GM18873 (cell line): ENCODE measurements at regions not wholly inside any gene's neighbourhood (a gene's known extent, or its start where the extent isn't known, plus 50 kb on each side); places are given as distances from the start of the nearest gene placed in this dataset.

ENCODE experiments used
- ATAC-seq: cut with Tn5 transposase; IDR thresholded peaks from one replicate; pipeline ENCODE4 v1.9.1; 2021; ENCODE audit warnings: mild to moderate bottlenecking, moderate library complexity, moderate number of reproducible peaks; ENCODE audit not compliant: unreplicated experiment, low FRiP score

DNA sequence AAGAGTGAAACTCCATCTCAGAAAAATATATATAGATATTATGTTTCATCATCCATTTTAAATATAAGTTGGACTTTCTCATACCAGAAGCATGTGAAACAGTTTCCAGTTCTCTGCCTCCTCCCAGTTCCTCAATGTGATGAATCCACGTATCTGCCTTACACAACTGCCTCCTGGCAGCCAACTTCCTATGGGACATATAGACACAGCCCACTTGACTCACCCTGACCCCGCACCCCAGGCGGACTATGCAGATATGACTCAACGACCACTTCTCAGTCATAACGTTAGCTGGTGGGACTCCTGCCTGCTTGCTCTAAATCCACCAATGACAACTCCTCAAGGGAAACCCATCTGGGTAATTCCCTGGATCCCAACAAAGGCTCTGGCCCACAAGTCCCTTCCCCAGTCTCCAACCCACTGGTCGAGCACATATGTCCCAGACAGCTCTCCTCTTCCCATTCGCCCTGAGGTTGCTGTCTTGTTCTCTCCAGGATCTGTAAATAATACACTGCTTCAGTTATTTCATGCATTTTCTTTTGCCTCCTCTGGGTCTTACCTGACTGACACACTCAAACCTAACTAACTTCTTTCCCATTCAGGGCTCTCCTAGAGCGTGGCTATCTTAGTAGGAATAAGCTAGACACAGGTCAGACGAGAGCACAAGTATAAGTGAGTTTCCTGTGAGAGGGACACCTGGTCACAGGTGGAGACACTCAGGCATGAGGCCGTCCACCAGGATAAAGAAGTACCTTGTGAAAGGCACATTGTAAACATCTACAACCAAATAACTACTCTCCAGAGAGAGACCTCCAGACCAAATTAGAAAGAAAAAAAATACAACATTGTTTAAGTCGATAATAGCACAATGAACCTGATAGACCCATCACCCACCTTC is 548.5 kb downstream of the CD83 start:
- ATAC-seq, result no peak

DNA sequence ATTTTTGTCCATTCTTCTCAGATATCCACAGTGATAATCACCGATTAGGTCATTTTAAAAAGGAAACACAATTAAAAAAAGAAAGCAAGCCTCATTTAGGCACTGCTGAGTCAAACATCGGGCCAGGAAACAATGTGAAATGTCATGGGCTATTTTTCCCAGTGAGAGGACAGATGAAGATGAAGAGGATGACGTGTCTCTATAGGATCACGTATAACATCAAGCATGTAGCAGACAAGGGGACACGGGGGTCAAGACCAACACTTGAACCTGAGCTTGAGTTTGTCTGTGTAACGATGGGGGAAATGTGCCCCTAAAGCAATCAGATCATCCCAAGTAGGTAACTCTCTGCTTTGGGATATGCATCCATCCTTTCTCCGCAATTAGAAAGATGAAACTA is 553.2 kb downstream of the CD83 start:
- ATAC-seq, result no peak

DNA sequence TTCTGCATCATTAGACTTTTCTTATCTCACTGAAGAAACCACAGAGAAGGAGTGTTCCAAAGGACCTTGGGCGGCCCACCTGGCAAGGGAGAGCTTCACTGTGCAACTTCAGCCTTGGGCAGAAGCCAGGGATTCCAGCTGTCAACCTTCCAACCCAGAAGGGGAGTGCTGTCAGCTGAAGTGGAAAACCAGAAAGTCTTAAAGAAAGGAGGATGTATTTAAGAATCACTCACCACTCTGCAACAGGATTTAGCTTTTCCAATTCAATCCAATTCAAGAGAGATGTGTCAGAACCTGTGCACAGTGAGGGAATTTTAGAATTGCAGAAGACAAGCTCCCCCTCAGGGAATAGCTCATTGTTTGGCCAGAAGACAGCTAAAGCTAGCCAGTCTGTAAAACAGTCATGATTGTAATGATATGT is 553.7 kb downstream of the CD83 start:
- no peak for ATAC-seq

DNA sequence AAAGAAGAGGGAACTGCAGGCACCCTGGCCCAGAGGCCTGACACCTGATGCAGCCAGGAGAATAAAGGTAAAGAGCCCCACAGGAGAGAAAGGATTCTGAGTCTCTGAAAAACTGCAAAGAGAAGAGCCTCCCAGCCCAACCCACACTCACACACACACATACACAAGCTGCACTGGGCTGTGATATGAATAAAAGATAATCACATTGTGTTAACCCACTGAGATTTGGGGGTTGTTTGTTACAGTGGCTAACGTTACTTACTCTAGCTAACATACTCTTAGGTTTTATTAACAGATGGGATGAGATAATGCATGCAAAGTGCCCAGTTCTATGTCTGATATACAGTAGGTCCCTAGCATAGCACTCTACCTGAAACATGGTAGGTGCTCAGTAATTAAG is 554.4 kb downstream of the CD83 start:
- ATAC-seq, result no peak

DNA sequence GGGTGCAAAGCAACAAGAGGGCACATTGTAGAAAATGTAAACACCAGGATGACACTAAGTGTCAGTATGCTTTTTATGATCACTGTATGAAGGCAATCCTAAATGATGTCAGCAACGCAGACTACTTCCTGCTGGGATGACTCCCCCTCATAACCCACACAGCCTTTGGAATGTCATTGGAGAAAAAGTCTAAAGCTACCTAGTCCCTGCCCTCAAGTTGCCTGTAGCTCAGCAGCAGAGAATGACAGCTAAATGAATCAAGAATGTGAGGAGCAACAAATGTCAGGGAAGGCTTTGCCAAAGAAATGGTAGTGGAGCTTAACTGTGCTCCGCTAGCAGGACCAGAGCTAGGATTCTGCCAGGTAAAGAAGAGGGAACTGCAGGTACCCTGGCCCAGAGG is 555.6 kb downstream of the CD83 start:
- no peak for ATAC-seq

DNA sequence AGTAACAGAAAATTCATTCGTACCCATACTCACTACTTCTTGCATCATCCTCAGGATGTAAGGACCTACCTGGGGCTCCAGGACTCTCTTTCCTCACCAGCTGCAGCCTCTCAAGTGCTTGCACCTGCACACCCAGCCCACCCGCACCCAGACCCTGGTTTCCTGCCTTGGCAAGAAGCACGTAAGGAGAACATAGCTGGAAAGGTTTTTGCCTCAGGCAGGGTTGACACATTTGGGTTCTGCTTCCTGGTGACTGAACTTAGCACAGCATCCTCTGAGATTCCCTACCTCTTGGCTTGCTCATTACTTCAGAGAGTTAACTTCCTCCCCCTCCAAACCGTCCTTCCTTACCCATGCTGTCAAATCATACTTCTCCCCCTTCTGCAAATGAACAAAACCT is 556.9 kb downstream of the CD83 start:
- ATAC-seq, result no peak

DNA sequence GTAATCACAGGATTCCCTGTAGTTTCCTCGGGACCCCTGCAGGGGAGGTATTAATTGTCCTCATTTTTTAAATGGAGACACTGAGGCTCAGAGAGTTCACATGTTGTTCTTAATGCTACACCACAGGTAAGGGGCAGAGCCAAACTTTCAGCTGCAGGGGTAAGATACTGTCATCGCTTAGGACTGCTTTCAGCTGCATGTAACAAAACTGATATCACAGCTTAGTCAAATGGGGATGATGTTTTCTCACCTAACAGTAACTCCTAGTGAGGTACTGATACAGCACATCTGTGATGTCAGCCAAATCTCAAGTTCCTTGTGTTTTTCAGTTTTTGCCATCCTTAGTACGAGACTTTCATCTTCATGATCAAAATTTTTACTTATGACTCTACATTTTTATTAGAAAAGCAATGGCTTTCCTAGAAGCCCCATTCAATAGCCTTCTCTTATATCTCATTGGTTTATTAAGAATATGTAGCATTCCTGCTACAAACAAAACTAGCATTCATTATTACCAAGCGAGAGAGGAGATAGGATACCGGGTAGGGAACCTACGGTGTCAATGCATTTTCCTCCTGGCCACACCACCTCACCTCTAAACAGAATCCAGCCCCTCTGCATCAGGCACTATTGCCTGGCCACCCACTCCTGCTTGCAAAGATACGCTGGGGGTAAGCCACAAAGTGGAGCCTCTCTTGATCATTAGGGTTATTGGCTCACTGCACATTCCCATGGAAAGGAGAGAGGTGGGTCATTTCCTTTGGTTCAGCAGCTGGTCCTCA is 557.5 kb downstream of the CD83 start:
- no peak for ATAC-seq

DNA sequence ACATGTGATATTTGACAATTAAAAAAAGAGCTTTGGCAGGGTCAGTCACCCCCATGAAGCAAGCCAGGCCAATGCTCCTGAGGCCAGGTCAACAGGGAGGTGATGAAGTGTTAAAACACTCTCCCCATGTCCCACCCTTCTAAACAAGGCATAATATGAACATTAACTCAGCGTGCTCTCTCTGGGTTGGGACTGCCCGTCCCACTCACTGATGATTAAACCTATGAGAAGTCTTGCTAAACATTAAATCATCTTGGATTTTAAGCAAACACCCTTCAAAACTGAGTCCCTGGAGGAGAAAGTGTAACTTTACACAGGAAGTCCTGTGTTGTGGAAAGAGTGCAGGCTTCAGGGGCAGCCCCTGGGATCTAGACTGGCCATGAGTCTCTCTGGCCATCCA is 558.5 kb downstream of the CD83 start:
- ATAC-seq, result no peak

DNA sequence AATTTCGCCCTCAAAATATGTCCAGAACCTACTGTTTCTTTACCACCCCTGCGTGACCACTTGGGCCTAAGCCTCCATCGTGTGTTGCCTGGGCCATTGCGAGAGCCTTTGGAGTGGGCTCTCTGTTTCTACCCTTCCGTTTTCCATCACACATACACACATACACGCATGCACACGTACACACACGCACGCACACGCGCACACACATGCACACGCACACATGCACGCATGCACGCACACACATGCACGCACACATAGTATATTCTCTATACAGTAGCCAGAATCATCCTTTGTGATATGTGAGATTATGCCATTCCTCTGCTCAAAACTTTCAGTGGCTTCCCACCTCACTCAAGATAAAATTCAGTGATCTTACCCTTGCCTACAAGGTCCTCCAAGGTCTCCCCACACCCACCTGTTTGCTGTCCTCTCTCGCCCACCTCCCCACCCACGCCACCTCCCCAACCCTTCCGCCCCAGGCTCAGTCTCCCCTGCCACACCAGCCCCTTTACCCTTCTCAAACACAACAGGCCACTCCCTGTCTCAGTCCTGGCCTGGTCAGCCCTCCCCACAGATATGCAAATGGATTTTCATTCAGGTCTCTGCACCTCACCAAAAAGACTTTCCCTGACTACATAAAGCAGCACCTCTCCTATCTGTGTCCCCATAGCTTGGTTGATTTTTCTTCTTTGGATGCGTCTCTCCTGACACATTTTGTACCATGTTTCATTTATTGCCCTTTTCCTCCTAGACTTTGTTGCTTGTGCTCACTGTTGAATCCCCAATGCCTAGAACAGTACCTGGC is 559.6 kb downstream of the CD83 start:
- no peak for ATAC-seq

DNA sequence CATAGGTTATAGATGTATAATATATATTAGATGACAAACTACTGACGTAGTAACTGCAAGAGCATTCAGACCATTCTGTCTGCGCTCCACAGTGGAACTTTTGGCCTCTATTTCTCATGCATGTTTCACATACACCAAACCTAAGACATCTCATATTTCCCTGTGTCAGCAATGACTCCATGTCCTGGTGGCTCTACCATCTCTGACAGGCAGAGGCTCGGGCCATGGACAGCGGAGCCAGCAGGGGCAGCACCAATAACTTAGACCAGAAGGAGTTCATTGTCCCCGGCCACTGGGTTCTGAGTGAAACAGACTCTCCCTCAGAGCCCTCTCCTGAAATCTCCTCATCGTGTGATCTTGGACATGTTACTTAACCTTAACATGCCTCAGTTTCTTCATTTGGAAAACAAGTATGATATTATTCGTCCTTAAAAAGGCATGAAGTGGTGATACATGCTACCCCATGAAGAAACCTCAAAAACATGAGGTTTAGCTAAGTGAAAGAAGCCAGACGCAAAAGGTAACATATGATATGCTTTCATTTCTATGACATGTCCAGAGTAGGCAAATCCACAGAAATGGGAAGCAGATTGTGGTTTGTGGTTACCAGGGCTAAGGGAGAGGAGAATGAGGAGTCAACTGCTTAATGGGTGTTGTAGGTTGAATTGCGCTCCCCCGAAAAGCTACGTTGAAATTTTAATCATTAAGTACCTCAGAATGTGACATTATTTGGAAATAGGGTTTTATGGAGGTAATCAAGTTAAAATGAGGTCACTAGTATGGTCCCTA is 564.0 kb upstream of the JARID2 start:
- ATAC-seq, result no peak

DNA sequence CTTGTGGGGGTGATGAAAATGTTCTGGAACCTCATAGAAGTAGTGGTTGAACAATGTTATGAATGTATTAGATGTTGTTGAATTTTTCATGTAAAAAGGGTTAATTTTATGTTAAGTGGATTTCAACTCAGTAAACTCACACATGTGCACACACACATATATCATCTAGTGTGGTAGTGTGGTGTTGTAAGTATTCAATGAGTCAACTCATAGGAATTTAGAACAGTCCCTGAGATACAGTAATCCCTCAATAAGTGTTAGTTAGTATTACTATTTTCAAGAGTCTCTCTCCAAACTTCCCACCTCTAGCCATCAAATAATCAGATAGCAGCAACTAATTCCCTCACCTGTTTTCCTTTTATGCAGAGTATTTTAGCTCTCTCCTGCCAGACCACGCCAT is 563.1 kb upstream of the JARID2 start:
- no peak for ATAC-seq

DNA sequence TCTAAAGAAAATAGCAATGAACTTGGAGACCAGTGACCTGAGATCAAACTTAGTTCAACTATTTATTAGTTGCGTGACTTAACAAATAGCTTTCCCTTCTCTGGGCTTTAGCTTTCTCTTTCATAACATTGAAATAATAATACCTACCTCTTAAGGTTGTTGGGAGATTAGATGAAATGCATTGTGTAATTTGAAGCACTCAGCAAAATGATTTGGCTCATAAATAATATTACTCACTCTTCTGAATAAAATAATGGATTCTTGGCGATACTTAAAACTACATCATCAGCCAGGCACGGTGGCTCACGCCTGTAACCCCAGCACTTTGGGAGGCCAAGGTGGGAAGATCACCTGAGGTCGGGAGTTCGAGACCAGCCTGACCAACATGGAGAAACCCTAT is 556.2 kb upstream of the JARID2 start:
- ATAC-seq, result no peak

DNA sequence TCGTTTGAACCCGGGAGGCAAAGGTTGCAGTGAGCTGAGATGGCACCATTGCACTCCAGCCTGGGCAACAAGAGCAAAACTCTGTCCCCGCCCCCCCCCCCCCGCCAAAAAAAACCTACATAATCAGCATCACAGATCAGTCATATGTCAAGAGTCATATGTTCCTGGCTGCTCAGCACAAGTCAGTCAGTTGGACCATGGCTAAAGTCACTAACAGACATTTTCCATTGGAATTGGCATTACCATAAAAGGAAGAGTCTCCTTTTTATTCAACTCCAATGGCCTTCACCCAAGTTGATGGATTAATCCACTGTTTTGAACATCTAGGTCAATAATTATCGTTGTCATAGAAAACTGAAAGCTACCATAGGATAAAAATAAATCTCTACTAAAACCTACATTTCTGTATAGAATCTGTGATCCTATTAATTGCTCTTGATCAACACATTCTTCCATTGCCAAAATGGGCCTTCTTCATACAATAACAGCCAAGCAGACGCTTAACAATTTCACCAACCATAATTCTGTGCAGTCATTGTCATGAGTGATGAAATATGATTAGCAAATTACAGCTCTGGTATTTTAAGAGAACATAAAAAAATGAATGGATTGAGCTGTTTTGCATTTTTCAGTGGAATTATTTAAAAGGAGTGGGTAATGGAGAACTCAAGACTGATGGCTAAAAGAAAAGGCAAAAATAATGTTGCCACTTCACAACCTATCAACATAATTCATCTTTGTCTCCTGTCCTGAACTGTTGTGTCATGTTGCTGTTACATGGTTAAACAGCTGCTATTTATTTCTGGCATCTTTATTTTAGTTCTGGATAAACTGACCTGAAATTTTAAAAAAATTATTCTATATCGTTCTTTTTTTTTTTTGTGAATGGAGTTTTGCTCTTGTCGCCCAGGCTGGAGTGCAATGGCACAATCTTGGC is 555.5 kb upstream of the JARID2 start:
- ATAC-seq, result no peak

DNA sequence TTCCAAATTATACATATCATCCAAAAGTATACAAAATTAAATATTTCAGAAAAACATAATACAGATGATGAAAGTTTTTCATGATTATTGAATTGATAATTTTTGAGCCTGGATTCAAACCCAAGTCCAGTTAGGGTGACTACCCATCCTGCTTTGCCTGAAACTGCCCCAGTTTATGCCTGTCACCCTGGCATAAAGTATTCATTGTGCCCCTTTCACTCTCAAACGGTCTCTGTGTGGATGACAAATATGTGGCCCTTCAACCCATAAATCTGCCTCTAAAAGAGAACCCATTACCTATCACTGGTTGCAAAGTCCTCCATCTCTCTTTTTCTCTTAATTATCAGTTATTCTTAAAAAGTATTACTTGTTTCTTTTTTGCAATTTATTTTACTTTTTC is 553.7 kb upstream of the JARID2 start:
- no peak for ATAC-seq

DNA sequence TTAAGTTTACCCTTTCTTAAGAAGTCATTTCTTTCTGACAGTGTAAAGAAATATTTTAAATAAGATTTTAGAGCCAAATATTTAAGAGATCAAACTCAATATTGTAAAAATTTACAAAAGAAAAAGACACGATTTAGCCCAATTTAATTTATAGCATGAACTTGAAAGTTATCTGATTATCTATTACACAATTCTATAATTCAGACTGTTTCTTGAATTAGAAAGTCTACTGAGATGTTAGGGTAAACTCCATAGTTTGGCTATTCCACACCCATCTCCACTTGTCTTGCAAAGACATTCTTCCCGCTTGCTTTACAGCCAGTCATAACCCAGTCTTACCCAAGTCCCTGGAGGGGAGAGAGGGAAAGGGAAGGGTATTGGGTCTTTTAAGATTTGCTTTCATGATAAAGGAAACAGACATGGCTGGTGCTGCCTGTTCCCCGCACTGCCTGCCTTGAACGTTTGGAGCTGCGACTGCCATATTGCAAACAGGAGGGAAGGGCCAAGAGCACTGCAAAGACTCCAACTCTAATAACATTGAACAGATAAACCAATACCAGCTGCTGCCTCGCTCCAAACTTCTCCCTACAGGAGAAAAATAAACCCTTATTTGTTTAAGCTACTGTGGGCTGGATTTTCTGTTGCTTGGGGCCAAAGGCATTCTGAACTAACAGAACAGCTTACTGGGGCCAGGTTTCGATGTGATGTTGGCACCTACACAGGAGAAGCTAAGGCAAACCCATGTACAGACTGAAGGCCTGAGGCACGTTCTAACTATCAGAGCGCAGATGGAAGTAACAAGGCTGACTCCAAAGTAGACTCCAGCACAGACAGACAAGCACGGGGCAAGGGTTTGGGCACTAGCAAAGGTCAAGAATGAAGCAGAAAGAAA is 552.3 kb upstream of the JARID2 start:
- no peak for ATAC-seq

DNA sequence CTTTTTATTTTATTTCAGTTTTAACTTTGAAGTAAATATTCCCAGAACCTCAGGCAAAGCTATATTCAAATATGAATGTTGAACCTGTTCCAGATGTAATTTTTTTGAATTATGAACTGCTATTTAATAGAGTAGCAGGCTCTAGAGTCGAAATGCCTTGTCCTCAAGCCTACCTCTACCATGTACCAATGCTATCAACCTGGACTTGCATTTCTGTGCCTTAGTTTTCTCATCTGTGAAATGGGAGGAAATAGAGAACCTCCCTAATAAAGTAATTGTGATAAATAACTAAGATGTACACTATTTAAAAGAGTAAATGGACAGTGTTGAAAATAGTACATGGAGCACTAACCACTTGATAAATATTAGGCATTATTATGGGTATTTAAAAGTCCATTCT is 551.6 kb upstream of the JARID2 start:
- ATAC-seq, result no peak

DNA sequence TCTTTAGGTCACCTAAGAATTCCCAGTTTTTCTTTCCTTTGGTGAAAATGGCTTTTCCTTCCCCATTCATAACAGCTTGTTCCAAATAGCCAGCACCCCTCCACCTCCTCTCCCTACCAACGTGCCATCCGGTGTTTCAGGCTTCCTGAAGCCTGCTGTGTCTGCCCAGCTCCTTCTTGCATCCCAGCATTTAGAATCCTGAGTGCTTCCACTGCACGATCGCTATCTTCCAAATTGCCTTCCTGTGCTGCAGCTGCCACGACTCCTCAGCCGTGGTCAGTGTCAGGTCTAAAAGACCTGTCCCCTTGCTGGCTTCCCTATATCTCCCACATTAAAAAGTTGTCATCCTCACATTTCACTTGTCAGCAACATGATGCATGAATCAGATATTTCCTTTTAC is 550.3 kb upstream of the JARID2 start:
- no peak for ATAC-seq

DNA sequence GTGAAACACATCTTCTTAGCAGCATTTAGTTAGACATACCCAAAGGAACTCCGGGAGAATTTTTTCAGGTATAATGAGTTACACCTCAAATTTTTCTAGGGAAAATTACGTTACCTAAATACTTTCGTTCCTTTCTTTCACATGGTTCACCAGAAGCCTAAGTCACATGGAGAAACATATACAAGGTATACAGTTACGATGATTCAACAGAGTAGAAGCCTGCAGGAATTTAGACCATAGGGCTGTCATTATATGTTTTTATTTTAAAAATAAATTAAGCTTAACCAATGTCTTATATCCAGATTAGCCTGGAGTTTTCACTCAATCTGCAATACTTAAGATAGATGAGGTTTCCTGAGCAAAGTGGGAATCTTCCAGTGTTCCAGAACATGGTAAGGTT is 549.5 kb upstream of the JARID2 start:
- ATAC-seq, result no peak
